Neural cell (in vitro differentiated cells): ENCODE measurements at regions not wholly inside any gene's neighbourhood (a gene's known extent, or its start where the extent isn't known, plus 50 kb on each side); places are given as distances from the start of the nearest gene placed in this dataset.

Source experiments
- EP300 ChIP-seq: fragments of 450-650 bp; conservative IDR thresholded peaks from 2 replicates; pipeline ENCODE4 v1.6.1; 2014; ENCODE audit warnings: antibody characterized with exemption, mild to moderate bottlenecking, moderate library complexity; ENCODE audit not compliant: poor library complexity, severe bottlenecking
- POLR2AphosphoS5 ChIP-seq: IDR thresholded peaks from 2 replicates; pipeline ENCODE4 v1.6.1; 2012
- TF ChIP-seq, protein P1 (sequence below): fragments of 450-650 bp; IDR thresholded peaks from 2 replicates; pipeline ENCODE4 v1.5.1; 2014; ENCODE audit warnings: antibody characterized with exemption, mild to moderate bottlenecking, moderate library complexity; ENCODE audit not compliant: poor library complexity, severe bottlenecking

DNA sequence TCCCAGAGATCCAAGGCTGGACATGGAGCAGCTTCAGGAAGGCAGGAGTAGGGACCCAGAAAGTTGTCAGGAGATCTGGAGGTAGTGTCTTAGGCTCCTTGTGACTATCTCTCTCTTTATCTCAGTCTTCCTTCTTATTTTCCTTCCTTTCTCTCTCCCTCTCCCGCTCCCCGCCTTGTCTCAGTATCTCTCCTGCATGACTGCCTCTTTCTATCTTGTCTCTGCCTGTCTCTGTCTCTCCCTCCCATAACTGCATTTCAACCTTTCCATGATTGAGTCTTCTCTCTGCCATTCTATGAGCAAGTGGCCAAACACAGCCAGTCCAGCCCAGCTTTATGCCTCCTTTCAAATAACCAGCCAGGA lies 61.0 kb upstream of the NEK6 start:
- no peak for TF ChIP-seq POLR2AphosphoS5
- TF ChIP-seq, protein P1, sequence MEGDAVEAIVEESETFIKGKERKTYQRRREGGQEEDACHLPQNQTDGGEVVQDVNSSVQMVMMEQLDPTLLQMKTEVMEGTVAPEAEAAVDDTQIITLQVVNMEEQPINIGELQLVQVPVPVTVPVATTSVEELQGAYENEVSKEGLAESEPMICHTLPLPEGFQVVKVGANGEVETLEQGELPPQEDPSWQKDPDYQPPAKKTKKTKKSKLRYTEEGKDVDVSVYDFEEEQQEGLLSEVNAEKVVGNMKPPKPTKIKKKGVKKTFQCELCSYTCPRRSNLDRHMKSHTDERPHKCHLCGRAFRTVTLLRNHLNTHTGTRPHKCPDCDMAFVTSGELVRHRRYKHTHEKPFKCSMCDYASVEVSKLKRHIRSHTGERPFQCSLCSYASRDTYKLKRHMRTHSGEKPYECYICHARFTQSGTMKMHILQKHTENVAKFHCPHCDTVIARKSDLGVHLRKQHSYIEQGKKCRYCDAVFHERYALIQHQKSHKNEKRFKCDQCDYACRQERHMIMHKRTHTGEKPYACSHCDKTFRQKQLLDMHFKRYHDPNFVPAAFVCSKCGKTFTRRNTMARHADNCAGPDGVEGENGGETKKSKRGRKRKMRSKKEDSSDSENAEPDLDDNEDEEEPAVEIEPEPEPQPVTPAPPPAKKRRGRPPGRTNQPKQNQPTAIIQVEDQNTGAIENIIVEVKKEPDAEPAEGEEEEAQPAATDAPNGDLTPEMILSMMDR: no peak
- TF ChIP-seq EP300: no peak
